IPS DF 4.7 (cell line): ENCODE measurements at regions not wholly inside any gene's neighbourhood (a gene's known extent, or its start where the extent isn't known, plus 50 kb on each side); places are given as distances from the start of the nearest gene placed in this dataset.
"Not testable (repeated sequence)": the region's sequence is repeated elsewhere in the genome, so short reads cannot be mapped to it uniquely, and the experiment has no call there.

Experiments
- DNase-seq: peaks from one replicate; pipeline ENCODE4 v3.0.0-alpha.2; 2013; ENCODE audit warnings: low spot score; ENCODE audit errors: extremely low read depth

DNA sequence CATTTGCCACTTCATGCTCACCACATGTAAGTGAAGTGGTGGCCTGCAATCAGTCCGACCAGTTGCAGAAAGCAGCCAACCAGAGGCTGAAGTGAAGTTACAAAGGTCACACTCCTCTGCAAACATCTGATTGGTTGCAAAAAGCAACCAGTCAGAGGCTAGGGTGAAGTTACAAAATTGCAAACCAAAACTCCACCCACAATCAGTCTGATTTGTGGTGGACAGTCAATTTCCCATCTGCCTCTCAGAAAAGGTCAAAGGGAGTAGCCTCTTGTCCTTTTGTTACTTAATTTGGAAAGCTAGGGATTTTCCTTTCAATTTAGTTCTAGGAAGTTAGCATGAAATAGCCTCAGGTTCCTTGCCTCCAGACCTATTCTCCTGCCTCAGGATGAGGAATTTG lies 185.0 kb downstream of the UXS1 start:
- DNase-seq = no peak

- no peak for DNase-seq
These were observed 189.2 kb downstream of the UXS1 start for GRCh38 chr2:106004851-106005250.

- no peak for DNase-seq
These were observed 194.7 kb downstream of the UXS1 start for GRCh38 chr2:105999211-105999989.

DNA sequence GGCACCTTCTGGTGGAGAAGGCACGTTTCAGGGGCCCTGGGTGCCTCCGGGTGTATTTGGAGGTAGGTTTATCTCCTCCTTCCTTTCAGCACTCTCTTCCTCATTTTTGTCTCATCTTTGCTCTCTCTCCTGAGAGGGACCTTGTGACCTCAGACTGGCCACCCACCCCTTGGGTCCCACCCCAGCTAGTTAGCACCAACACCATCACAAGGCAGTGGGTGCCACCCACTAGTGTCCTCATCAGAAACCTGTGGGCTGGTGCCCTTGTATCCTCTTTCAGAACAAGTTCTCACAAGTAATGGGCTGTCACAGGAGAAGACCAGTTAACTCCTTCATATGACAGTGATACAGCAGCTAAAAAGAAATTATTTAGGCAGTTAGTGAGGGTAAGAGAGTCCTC lies 196.4 kb downstream of the UXS1 start:
- no peak for DNase-seq

DNA sequence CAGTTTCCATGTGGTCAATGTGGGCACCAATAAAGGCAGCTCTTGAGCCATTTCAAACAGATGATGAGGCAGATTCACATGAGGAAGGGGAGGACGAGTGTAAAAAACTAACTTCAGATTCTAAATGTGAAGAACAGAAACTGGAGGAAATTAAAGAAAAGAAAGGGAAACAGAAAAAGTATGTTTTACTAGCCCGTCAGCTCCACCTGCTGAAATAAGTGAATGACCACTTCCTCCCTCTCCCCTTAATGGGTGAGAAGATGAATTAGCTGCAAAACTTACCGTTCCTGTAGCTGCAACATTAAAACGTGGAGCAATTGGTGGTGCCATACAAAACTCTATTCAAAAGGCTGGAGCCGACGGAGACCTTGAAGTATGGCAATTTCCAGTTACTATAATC lies 203.5 kb downstream of the UXS1 start:
- DNase-seq = no peak

DNA sequence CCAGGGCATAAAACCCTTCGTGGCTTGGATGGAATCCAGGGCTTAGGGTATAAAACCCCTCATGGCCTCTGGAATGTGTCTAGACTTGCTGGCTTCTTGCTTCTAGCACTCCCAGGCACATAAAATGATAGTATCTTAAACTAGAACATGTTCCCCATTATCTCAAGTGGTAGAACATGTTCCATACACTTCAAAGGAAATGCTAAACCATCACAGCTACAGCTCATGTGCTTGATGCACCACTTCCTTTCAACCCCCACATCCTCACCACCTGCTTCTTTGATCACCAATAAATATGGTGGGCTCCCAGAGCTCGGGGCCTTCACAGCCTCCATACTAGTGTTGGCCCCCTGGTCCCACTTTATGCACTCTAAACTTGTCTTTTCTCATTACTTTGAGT lies 204.3 kb downstream of the UXS1 start:
- DNase-seq = not testable (repeated sequence)

DNA sequence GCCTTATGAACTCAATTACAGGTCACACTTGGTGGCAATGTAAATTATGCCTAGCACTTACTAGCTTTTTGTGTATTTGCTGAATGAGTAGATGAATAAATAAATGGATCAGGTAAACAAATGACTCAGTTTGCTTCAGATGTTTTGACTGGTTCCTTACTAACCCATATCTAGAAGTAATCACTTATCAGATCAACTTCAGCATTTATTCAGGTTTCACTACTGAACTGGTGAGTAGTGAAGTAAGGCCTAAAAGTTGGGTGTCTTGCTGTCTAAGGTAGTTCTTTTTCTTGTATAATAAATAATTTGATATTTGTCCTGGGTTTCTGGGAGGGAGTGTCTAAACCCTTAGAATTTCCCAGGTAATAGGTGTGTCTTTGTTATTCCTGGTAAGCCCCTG lies 205.0 kb downstream of the UXS1 start:
- no peak for DNase-seq

- DNase-seq = no peak
These were observed 216.3 kb downstream of the UXS1 start for GRCh38 chr2:105977807-105978206.

DNA sequence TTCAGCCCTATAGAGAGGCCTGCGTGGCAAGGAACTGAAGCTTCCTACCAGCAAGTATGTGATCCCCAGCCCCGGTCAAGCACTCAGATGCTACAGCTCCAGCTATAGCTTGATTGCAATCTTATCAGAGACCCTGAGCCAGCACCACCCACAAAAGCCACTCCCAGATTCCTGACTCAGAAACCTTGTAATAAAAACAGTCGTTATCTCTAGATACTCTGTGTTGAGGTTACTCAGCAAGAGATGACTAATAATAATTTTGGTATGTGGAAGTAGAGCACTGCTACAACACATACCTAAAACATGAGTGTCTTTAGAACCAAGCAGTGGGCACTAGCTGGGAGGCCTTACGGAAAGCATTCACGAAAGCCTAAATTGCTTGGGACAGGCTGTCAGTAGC lies 216.9 kb downstream of the UXS1 start:
- DNase-seq = no peak

DNA sequence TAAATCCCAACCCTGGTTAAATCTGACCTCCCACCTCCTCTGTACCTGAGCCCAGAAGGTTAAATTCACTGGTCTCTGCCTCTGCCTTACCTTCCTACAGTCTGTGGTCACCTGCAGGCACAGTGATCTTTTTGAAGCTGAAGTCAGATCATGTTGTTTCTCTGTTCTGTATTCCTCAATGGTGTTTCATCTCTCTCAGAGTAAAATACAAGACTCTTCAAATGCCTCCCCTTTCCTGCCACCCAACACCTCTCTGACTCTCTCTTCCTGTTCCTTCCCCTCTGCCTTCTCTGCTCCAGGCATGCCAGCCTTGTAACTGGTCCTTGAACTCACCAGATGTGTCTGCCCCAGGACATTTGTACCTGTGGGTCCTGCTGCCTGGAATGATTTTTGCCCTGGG lies 219.3 kb downstream of the UXS1 start:
- no peak for DNase-seq

- DNase-seq = no peak
These were observed 221.2 kb downstream of the UXS1 start for GRCh38 chr2:105972927-105973326.

- no peak for DNase-seq
These were observed 221.9 kb downstream of the UXS1 start for GRCh38 chr2:105972246-105972645.

DNA sequence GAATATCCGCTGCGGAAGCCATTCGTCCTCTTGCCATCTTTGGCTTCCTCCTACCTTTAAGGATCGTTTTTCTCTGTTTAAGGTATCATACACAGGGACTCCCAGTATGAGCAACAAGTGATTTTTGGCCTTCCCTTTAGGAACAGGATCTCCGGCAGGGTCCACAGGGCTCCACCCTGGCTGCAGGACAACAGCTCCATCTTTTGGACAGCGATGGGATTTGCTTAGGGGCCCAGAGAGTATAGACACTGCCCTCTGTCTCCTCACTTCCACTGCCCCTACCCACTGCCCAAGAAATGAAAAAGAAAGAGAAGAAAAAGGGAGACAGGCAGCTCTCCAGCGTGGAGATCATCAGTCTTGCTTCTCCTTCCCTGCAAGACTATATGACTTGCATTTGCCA lies 224.5 kb downstream of the UXS1 start:
- no peak for DNase-seq

- no peak for DNase-seq
These were observed 217.5 kb downstream of the NCK2 start for GRCh38 chr2:105962221-105962620.

- DNase-seq = no peak
These were observed 217.0 kb downstream of the NCK2 start for GRCh38 chr2:105961599-105962146.

DNA sequence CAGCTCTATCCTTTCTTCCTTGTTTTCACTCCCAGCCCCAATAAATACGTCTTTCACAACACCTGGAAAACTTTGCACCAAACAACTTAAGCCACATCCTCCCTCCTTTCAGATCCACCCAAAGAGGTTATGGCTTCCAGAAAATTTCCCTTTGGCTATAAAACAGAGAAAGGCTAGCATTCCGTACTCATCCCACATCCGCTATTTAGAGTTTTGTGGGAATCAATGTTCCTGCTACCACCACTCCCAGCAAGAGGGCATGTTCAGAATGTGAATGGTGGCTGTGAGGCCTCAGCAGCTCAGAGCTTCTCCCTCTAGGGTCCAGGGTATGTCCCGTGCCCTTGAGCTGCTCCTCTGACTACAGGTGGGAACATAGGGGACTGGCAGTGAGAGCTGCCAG lies 214.6 kb downstream of the NCK2 start:
- DNase-seq = no peak

DNA sequence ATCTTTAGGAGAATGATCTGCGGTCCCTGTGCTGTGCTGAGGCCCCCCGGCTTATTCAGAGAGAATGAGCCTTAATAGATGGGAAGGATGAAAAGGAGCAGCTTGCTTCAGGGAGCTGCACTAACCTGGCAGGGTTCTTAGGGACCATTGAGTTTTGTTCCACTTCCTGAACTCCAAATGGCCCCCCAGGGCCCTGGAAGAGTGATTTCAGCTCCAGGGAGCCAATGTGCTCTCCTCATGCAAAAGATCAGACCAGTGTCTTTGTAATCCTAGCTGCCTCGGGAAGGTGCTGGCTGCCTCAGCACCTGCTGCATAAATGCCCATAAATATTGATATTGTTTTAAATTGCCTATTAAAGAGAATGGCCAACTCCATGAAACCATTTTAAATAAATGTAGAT lies 210.2 kb downstream of the NCK2 start:
- no peak for DNase-seq

GRCh38 chr2:105953942-105954341 lies 209.2 kb downstream of the NCK2 start:
- DNase-seq = no peak

DNA sequence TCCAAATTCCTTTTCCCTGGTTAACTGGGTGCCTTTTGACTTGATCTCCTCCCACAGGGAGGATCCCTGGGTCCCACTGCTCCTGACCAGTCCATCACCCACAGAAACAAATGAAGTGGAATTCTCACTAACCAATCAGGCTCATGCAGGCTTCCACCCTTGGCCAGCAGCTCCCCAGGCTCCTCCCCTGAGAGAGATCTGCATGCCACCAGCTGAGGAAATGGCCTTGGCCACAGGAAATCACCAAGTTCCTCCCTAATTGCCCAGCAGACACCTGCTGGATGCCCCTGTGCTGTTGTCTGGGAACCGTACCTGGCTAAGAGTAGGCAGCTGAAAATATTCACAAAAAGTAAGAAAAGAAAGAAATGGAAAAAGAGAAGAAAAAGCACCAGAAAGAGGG lies 207.4 kb downstream of the NCK2 start:
- DNase-seq = no peak

- no peak for DNase-seq
These were observed 206.6 kb downstream of the NCK2 start for GRCh38 chr2:105951384-105951694.

GRCh38 chr2:105950521-105951383 lies 206.0 kb downstream of the NCK2 start:
- DNase-seq = peak; percentile 38

- DNase-seq = no peak
These were observed 199.3 kb downstream of the NCK2 start for GRCh38 chr2:105943977-105944376.
